ENCODE measurements at regions not wholly inside any gene's neighbourhood (a gene's known extent, or its start where the extent isn't known, plus 50 kb on each side); places are given as distances from the start of the nearest gene placed in this dataset.

GRCh38 chr18:6495536-6495935 lies 80.8 kb upstream of the L3MBTL4 start:
- TF ChIP-seq CTCF (conservative IDR thresholded peaks at IDR 0.05) (no peak), ZFX (IDR thresholded peaks at IDR 0.05) (no peak)
